Fibroblast of the aortic adventitia (primary cell): ENCODE measurements at regions not wholly inside any gene's neighbourhood (a gene's known extent, or its start where the extent isn't known, plus 50 kb on each side); places are given as distances from the start of the nearest gene placed in this dataset.

Experiments used
- DNase-seq: peaks from one replicate; pipeline ENCODE4 v3.0.0-alpha.2; 2010; ENCODE audit warnings: low read depth
- H3K4me3 ChIP-seq: 2 replicates; pipeline ENCODE4 v1.5.1; 2011; ENCODE audit warnings: low read depth, mild to moderate bottlenecking, control low read depth, low read length, moderate library complexity
- TF ChIP-seq, protein P1 (sequence below): IDR thresholded peaks from 2 replicates; pipeline ENCODE4 v1.5.1; 2011; ENCODE audit warnings: mild to moderate bottlenecking, low read length, control low read depth, inconsistent platforms; ENCODE audit not compliant: insufficient read depth

- no peak overlapping the region for H3K4me3 ChIP-seq
- TF ChIP-seq, protein P1, sequence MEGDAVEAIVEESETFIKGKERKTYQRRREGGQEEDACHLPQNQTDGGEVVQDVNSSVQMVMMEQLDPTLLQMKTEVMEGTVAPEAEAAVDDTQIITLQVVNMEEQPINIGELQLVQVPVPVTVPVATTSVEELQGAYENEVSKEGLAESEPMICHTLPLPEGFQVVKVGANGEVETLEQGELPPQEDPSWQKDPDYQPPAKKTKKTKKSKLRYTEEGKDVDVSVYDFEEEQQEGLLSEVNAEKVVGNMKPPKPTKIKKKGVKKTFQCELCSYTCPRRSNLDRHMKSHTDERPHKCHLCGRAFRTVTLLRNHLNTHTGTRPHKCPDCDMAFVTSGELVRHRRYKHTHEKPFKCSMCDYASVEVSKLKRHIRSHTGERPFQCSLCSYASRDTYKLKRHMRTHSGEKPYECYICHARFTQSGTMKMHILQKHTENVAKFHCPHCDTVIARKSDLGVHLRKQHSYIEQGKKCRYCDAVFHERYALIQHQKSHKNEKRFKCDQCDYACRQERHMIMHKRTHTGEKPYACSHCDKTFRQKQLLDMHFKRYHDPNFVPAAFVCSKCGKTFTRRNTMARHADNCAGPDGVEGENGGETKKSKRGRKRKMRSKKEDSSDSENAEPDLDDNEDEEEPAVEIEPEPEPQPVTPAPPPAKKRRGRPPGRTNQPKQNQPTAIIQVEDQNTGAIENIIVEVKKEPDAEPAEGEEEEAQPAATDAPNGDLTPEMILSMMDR = no peak
- no peak for DNase-seq
Observed at GRCh38 chr17:77468897-77469296, 328.1 kb downstream of the SEC14L1 start.

GRCh38 chr17:77470330-77470786 lies 329.6 kb downstream of the SEC14L1 start:
- no peak overlapping the region for H3K4me3 ChIP-seq
- no peak for DNase-seq
- TF ChIP-seq, protein P1 = no peak

- TF ChIP-seq, protein P1 = peak; percentile 1
- peak; percentile 85 for DNase-seq
- no peak overlapping the region for H3K4me3 ChIP-seq
Observed at GRCh38 chr17:77470800-77471733, 330.3 kb downstream of the SEC14L1 start.

DNA sequence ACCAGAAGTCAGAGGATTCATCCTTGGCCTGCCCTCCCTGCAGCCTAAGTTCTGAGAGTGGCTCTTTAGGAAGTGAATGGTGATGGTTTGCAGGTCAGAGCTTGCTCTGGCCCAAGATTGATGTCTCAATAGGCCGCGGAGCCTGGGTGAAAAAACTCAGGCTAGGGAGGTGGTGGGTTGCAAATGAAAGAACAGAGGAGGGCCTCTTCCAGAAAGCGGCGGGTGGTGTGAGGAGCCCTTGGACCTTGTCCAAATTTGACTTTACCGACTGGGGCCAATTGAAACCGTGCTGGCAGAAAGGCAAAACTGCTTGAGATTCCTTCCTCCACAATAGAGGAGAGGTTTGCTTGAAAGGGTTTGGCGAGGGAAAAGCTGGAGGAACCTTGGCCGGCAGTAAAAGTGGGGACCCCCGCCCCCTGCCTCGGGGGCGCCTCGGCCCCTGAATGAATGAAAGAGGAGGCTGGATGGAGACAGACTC lies 331.3 kb downstream of the SEC14L1 start:
- peak; percentile 94 for DNase-seq
- TF ChIP-seq, protein P1 = no peak
- no peak overlapping the region for H3K4me3 ChIP-seq

DNA sequence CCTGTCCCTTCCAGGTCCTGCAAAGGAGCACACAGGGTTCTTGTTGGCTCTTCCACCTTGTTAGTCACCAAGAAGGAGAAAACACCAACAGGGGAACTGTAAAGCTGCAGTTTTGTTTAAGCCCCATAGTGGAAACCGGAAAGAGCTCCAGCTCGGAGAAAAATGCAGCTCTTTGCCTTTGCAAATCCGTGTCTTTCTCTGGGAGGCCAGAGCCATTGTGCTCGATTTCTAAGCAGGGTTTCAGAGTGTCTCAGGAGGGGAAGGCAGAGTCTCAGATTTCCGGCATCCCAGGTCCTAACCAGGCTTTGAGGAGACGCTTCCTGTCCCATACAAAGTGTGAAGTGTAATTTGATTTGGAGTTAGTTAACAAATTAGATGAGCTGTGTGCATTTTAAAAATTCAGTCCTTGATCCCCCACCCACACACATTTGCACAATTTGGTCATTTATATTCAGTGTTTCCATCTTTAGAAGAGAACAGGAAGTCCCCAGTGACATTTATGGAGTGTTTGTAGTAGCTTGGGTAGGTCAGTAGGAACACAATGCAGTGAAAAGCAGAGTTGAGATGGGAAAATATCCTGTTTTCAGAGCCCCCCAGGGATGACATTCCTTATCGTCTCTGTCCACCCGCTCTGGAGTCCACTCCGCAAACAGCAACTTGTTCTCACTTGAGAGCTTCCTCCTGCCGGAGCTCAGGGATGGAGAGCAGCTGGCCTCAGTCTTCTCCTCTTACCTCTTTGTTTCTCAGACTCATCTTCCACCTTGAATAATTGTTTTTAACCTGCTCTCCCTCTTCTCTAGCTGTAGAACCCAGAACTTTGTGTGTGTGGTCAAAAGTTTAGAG lies 331.9 kb downstream of the SEC14L1 start:
- TF ChIP-seq, protein P1 = peak; percentile 11
- DNase-seq = peak; percentile 70
- H3K4me3 ChIP-seq = no peak overlapping the region

DNA sequence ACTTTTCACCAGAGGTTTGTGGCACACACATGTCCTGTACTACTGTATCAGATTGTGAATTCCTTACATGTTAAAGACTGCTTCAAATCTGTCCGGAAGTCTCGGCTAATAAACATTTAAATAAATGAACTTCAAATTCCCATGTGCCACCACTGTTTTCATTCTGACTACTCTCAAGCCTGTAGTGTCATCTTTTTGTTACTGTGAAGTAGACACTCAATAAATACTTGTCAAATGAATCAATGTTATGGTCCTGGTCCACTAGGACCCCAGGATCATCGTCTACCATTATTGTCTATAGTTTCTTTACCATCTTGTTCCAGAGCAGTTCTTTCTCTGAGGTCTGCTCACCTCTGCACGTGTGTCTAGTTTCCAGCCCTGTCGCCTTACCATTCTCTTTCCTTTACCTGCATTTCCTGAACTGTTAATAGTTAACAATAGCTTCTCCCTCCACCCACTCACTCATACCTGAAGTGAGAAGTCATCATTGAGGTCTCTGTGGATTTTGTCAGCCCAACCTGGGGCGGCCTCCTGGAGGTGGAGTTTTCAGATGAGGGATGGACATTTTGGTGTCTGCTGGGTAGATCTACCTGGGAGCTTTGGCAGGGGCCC lies 333.0 kb downstream of the SEC14L1 start:
- TF ChIP-seq, protein P1 = no peak
- no peak overlapping the region for H3K4me3 ChIP-seq
- DNase-seq = no peak
